Heart left ventricle (tissue), 13 donors: ENCODE measurements at regions not wholly inside any gene's neighbourhood (a gene's known extent, or its start where the extent isn't known, plus 50 kb on each side); places are given as distances from the start of the nearest gene placed in this dataset.

Source experiments
- POLR2A ChIP-seq, 2 donors: fragments of 450-650 bp; IDR thresholded peaks; one replicate each; pipeline ENCODE4 v1.6.1; 2017; ENCODE audit warnings: antibody characterized with exemption in 2 of 2, mild to moderate bottlenecking in 2 of 2, moderate library complexity in 2 of 2
- TF ChIP-seq, protein P1 (sequence below), 12 donors: fragments of 200-600 bp; sonication (generic) in 4 of 12; IDR thresholded peaks; one replicate each; pipeline versions ENCODE4 v1.5.0 to v1.8.0; 2018 to 2022; ENCODE audit warnings: antibody characterized with exemption in 12 of 12, mild to moderate bottlenecking in 5 of 12
- donor health status: ischemic (EF 13 %, LVEDD 7.1; RV severe dilation, severe dysfunction).
- donor health status: DM: no; HTN: yes; CAD: no.
- donor health status: DM: no; HTN: no; CAD: no.
- donor health status: ischemic (EF 25% LVEDD 6.9; RV normal size, moderate dysfunction).
- donor health status: ischemic (EF 25% LVEDD 5.7; RV mildly dilated, moderate dysfunction).
- donor health status: ischemic (EF 35%, LVEDD 5.7; RV mildly dilated, moderate dysfunction).
- donor health status: nonischemic (EF 11% LVEDD 7.7; RV severe dilation, severe dysfunction).
- donor health status: DM: yes; HTN: yes; CAD: no.
- donor health status: PGD.
- donor health status: ischemic (EF 29% LVEDD 5.4; RV normal size, mild dysfunction).
- donor health status: nonischemic (EF 23%, LVEDD 6.1; RV moderate dilation, normal function).

DNA sequence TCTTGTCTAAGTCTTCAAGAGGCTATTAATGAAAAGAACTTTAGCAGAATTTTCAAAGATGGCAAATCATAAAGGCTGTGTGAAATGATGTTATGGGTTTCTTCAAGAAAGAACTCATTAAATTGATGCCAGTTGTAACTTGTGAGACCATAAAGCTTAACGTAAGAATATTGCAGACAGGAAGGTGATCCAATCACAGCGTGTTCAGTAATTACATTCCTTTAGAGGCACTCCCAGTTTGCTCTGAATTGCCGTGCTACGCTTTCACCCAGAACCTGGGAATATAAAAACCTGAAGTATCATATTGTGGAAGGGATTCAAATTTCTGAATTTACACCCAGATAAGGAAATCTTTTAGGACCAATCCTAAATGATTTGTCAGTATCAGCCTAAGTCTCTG lies 64.1 kb upstream of the ITGB1 start:
- TF ChIP-seq, protein P1, sequence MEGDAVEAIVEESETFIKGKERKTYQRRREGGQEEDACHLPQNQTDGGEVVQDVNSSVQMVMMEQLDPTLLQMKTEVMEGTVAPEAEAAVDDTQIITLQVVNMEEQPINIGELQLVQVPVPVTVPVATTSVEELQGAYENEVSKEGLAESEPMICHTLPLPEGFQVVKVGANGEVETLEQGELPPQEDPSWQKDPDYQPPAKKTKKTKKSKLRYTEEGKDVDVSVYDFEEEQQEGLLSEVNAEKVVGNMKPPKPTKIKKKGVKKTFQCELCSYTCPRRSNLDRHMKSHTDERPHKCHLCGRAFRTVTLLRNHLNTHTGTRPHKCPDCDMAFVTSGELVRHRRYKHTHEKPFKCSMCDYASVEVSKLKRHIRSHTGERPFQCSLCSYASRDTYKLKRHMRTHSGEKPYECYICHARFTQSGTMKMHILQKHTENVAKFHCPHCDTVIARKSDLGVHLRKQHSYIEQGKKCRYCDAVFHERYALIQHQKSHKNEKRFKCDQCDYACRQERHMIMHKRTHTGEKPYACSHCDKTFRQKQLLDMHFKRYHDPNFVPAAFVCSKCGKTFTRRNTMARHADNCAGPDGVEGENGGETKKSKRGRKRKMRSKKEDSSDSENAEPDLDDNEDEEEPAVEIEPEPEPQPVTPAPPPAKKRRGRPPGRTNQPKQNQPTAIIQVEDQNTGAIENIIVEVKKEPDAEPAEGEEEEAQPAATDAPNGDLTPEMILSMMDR (IDR thresholded peaks at IDR 0.05): no peak
- TF ChIP-seq POLR2A (IDR thresholded peaks at IDR 0.05): no peak
